ENCODE measurements at regions not wholly inside any gene's neighbourhood (a gene's known extent, or its start where the extent isn't known, plus 50 kb on each side); places are given as distances from the start of the nearest gene placed in this dataset.

GRCh38 chr11:29564486-29564885 lies 452.3 kb downstream of the KCNA4 start:
- Histone ChIP-seq H3K36me3 (no peaks in the 10 kb centered on the region), H3K9me3 (no peaks in the 10 kb centered on the region), H3K4me3 (no peak overlapping the region), H3K27me3 (no peaks in the 10 kb centered on the region), H3K4me1 (no peaks in the 10 kb centered on the region), H3K27ac (no peak overlapping the region)
- intact Hi-C loops (cut with DNase I; ENCODE audit: low total_unique reads) = no loop called here
- TF ChIP-seq CTCF (IDR thresholded peaks at IDR 0.05) (no peak), POLR2A (IDR thresholded peaks at IDR 0.05) (no peak), POLR2AphosphoS5 (IDR thresholded peaks at IDR 0.05) (no peak)
- DNase-seq (ENCODE audit: low spot score in 2 of 2) = no peak

GRCh38 chr11:29562183-29562582 lies 454.6 kb downstream of the KCNA4 start:
- Histone ChIP-seq H3K27me3 (no peaks in the 10 kb centered on the region), H3K27ac (no peak overlapping the region), H3K4me3 (no peak overlapping the region), H3K9me3 (no peaks in the 10 kb centered on the region), H3K4me1 (no peaks in the 10 kb centered on the region), H3K36me3 (no peaks in the 10 kb centered on the region)
- intact Hi-C loops (cut with DNase I; ENCODE audit: low total_unique reads) = no loop called here
- no peak for DNase-seq (ENCODE audit: low spot score in 2 of 2)
- no peak for TF ChIP-seq CTCF (IDR thresholded peaks at IDR 0.05)
- no peak for TF ChIP-seq POLR2A (IDR thresholded peaks at IDR 0.05)
- TF ChIP-seq POLR2AphosphoS5 (IDR thresholded peaks at IDR 0.05) = no peak

GRCh38 chr11:29553990-29554389 lies 462.8 kb downstream of the KCNA4 start:
- Histone ChIP-seq H3K36me3 (no peaks in the 10 kb centered on the region), H3K4me3 (no peak overlapping the region), H3K27me3 (no peaks in the 10 kb centered on the region), H3K4me1 (no peaks in the 10 kb centered on the region), H3K9me3 (no peaks in the 10 kb centered on the region), H3K27ac (no peak overlapping the region)
- no peak for DNase-seq (ENCODE audit: low spot score in 2 of 2)
- intact Hi-C loops (cut with DNase I; ENCODE audit: low total_unique reads) = no loop called here
- TF ChIP-seq CTCF (IDR thresholded peaks at IDR 0.05) (no peak), POLR2A (IDR thresholded peaks at IDR 0.05) (no peak), POLR2AphosphoS5 (IDR thresholded peaks at IDR 0.05) (no peak)

GRCh38 chr11:29538339-29539036 lies 478.3 kb downstream of the KCNA4 start:
- no peaks in the 10 kb centered on the region for H3K36me3 ChIP-seq
- no peak for DNase-seq (ENCODE audit: low spot score in 2 of 2)
- intact Hi-C loops (cut with DNase I; ENCODE audit: low total_unique reads) = loop anchor here (5.0 kb wide), 1 partner anchor 339 kb away; no protein-coding TSS in a partner anchor
- no peak overlapping the region for H3K27ac ChIP-seq
- H3K9me3 ChIP-seq = no peaks in the 10 kb centered on the region
- no peak overlapping the region for H3K4me3 ChIP-seq
- TF ChIP-seq CTCF (IDR thresholded peaks at IDR 0.05) (no peak), POLR2A (IDR thresholded peaks at IDR 0.05) (no peak), POLR2AphosphoS5 (IDR thresholded peaks at IDR 0.05) (no peak)
- H3K27me3 ChIP-seq = no peaks in the 10 kb centered on the region
- H3K4me1 ChIP-seq = no peaks in the 10 kb centered on the region

GRCh38 chr11:29534836-29535235 lies 482.0 kb downstream of the KCNA4 start:
- intact Hi-C loops (cut with DNase I; ENCODE audit: low total_unique reads) = loop anchor here (5.0 kb wide), 1 partner anchor 342 kb away; no protein-coding TSS in a partner anchor
- TF ChIP-seq CTCF (IDR thresholded peaks at IDR 0.05) (no peak), POLR2AphosphoS5 (IDR thresholded peaks at IDR 0.05) (no peak), POLR2A (IDR thresholded peaks at IDR 0.05) (no peak)

More at GRCh38 chr11:29534836-29535235, 482.0 kb downstream of the KCNA4 start:
- Histone ChIP-seq H3K4me3 (no peak overlapping the region), H3K4me1 (no peaks in the 10 kb centered on the region), H3K27me3 (no peaks in the 10 kb centered on the region), H3K27ac (no peak overlapping the region), H3K36me3 (no peaks in the 10 kb centered on the region), H3K9me3 (no peaks in the 10 kb centered on the region)
- DNase-seq (ENCODE audit: low spot score in 2 of 2) = no peak

All from breast epithelium (tissue), 4 donors.